ENCODE measurements at regions not wholly inside any gene's neighbourhood (a gene's known extent, or its start where the extent isn't known, plus 50 kb on each side); places are given as distances from the start of the nearest gene placed in this dataset.

GRCh38 chr2:41703123-41703522 lies 344.7 kb upstream of the PKDCC start:
- TF ChIP-seq CTCF (IDR thresholded peaks at IDR 0.05), result no peak
- TF ChIP-seq POLR2A (IDR thresholded peaks at IDR 0.05), result no peak

Data from thyroid gland (tissue), 4 donors.